ENCODE measurements at regions not wholly inside any gene's neighbourhood (a gene's known extent, or its start where the extent isn't known, plus 50 kb on each side); places are given as distances from the start of the nearest gene placed in this dataset.
A peak's percentile ranks its signal among the peaks of the same experiment; 100 is the strongest.
"Not testable (repeated sequence)": the region's sequence is repeated elsewhere in the genome, so short reads cannot be mapped to it uniquely, and the experiment has no call there.

GRCh38 chr5:104081232-104081631, 518.6 kb upstream of the NUDT12 start:
- H3K9me3 ChIP-seq (ENCODE audit: low read depth, low read length, poor library complexity, severe bottlenecking), result no peaks in the 10 kb centered on the region
- intact Hi-C loops (cut with micrococcal nuclease; ENCODE audit: unreplicated experiment), result no loop called here

DNA sequence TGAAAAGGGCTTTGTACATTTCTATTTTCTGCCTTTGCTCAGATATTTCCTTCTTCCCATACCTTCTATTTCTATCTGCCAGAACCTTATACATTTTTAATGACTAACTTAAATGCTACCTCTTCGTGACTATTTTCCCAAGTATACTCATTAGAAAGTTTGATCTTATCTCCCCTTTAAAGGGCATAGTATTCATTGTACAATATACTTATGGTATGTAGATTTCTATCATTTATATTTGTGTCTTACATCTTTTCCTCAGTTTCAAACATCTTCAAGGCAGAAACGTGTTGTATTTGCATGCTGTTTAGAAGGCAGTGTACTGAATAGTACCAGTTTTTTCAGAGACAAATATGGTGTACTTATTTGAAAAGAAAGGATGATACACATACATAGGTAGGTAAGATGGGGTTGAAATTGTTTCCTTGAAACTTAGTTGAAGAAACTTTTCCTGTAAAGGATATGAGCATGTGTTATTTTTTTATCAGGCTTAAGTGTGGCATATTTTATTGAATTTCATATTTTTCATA, 518.1 kb upstream of the NUDT12 start:
- CTCF ChIA-PET, result no interaction called here
- H3K4me3 ChIP-seq (ENCODE audit: low read depth, low read length, poor library complexity, severe bottlenecking), result no peak overlapping the region
- H3K27me3 ChIP-seq (replicated peaks; ENCODE audit: insufficient read depth, low read depth, low read length, poor library complexity), result no peaks in the 10 kb centered on the region
- POLR2A ChIA-PET (ENCODE audit: low non-redundant PET), result no interaction called here
- DNase-seq (ENCODE audit: low spot score), result no peak
- no peaks in the 10 kb centered on the region for H3K9me3 ChIP-seq (ENCODE audit: low read depth, low read length, poor library complexity, severe bottlenecking)
- no TSS peak for BruUV-seq (replicated peaks)
- TF ChIP-seq CTCF (conservative IDR thresholded peaks at IDR 0.05; ENCODE audit: low read depth, low read length), result no peak
- TF ChIP-seq EZH2 (IDR thresholded peaks at IDR 0.05; ENCODE audit: borderline replicate concordance, low read depth, low read length, poor library complexity, severe bottlenecking), result no peak
- H3K27ac ChIP-seq (ENCODE audit: low read depth, low read length, poor library complexity, severe bottlenecking), result no peak overlapping the region
- intact Hi-C loops (cut with micrococcal nuclease; ENCODE audit: unreplicated experiment), result no loop called here
- no peaks in the 10 kb centered on the region for H3K36me3 ChIP-seq (ENCODE audit: insufficient read depth, low read length, poor library complexity, severe bottlenecking)
- peaks cover 9% of the 10 kb centered on the region for H3K4me1 ChIP-seq (ENCODE audit: insufficient read depth, low read length, poor library complexity, severe bottlenecking)

More at GRCh38 chr5:104081232-104081631, 518.6 kb upstream of the NUDT12 start:
- no peak overlapping the region for H3K4me3 ChIP-seq (ENCODE audit: low read depth, low read length, poor library complexity, severe bottlenecking)
- no TSS peak for BruUV-seq (replicated peaks)
- H3K4me1 ChIP-seq (ENCODE audit: insufficient read depth, low read length, poor library complexity, severe bottlenecking), result peaks cover 9% of the 10 kb centered on the region
- no peak overlapping the region for H3K27ac ChIP-seq (ENCODE audit: low read depth, low read length, poor library complexity, severe bottlenecking)
- ChIA-PET CTCF (no interaction called here), POLR2A (ENCODE audit: low non-redundant PET) (no interaction called here)
- H3K27me3 ChIP-seq (replicated peaks; ENCODE audit: insufficient read depth, low read depth, low read length, poor library complexity), result no peaks in the 10 kb centered on the region
- TF ChIP-seq EZH2 (IDR thresholded peaks at IDR 0.05; ENCODE audit: borderline replicate concordance, low read depth, low read length, poor library complexity, severe bottlenecking), result no peak
- TF ChIP-seq CTCF (conservative IDR thresholded peaks at IDR 0.05; ENCODE audit: low read depth, low read length), result no peak
- peak; percentile 49 for DNase-seq (ENCODE audit: low spot score)
- no peaks in the 10 kb centered on the region for H3K36me3 ChIP-seq (ENCODE audit: insufficient read depth, low read length, poor library complexity, severe bottlenecking)

DNA sequence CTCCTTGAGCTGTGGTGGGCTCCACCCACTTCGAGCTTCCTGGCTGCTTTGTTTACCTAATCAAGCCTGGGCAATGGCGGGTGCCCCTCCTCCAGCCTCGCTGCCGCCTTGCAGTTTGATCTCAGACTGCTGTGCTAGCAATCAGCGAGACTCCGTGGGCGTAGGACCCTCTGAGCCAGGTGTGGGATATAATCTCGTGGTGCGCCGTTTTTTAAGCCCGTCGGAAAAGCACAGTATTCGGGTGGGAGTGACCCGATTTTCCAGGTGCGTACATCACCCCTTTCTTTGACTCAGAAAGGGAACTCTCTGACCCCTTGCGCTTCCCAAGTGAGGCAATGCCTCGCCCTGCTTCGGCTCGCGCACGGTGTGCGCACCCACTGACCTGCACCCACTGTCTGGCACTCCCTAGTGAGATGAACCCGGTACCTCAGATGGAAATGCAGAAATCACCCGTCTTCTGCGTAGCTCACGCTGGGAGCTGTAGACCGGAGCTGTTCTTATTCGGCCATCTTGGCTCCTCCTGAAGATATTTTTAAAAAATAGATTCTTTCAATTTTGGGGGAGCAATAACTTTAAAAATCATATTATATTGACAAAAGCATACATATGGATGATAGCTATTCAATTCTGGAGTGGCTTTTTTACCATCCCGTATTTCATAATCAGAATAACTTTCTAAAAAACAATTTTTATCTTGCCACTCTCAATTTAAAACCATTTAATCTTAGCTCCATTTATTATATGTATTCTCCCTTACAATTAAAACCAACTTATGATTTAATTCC, 517.5 kb upstream of the NUDT12 start:
- H3K4me1 ChIP-seq (ENCODE audit: insufficient read depth, low read length, poor library complexity, severe bottlenecking); H3K4me3 ChIP-seq (ENCODE audit: low read depth, low read length, poor library complexity, severe bottlenecking); BruUV-seq (replicated peaks); CTCF ChIA-PET; H3K27me3 ChIP-seq (replicated peaks; ENCODE audit: insufficient read depth, low read depth, low read length, poor library complexity); H3K36me3 ChIP-seq (ENCODE audit: insufficient read depth, low read length, poor library complexity, severe bottlenecking); H3K9me3 ChIP-seq (ENCODE audit: low read depth, low read length, poor library complexity, severe bottlenecking); POLR2A ChIA-PET (ENCODE audit: low non-redundant PET); intact Hi-C loops (cut with micrococcal nuclease; ENCODE audit: unreplicated experiment); H3K27ac ChIP-seq (ENCODE audit: low read depth, low read length, poor library complexity, severe bottlenecking); DNase-seq (ENCODE audit: low spot score): not testable (repeated sequence)

DNA sequence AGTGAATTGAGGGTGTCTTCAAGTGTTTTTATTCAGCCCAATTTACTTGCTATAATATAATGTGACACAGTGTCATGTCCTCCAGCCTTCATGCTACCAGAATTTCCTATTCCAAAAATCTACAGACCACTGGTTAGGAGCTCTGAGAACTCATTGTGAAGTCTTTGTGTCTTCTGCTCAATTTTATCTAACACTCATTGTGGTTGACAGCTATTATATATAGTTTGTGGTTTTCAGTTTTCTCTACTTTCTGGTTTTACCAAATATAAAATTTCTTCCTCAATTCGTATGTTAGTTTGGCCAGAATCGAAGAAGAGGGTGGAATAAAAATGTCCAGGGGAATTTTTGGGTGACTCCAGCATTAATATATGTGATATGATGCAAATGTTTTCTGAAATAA, 509.3 kb upstream of the NUDT12 start:
- BruUV-seq (replicated peaks), result no TSS peak
- no peaks in the 10 kb centered on the region for H3K4me1 ChIP-seq (ENCODE audit: insufficient read depth, low read length, poor library complexity, severe bottlenecking)
- CTCF ChIA-PET, result no interaction called here
- POLR2A ChIA-PET (ENCODE audit: low non-redundant PET), result no interaction called here
- H3K4me3 ChIP-seq (ENCODE audit: low read depth, low read length, poor library complexity, severe bottlenecking), result no peak overlapping the region
- no peak for DNase-seq (ENCODE audit: low spot score)
- H3K27ac ChIP-seq (ENCODE audit: low read depth, low read length, poor library complexity, severe bottlenecking), result no peak overlapping the region
- TF ChIP-seq CTCF (conservative IDR thresholded peaks at IDR 0.05; ENCODE audit: low read depth, low read length), result no peak
- no peak for TF ChIP-seq EZH2 (IDR thresholded peaks at IDR 0.05; ENCODE audit: borderline replicate concordance, low read depth, low read length, poor library complexity, severe bottlenecking)
- H3K27me3 ChIP-seq (replicated peaks; ENCODE audit: insufficient read depth, low read depth, low read length, poor library complexity), result no peaks in the 10 kb centered on the region
- intact Hi-C loops (cut with micrococcal nuclease; ENCODE audit: unreplicated experiment), result no loop called here
- no peaks in the 10 kb centered on the region for H3K36me3 ChIP-seq (ENCODE audit: insufficient read depth, low read length, poor library complexity, severe bottlenecking)
- H3K9me3 ChIP-seq (ENCODE audit: low read depth, low read length, poor library complexity, severe bottlenecking), result no peaks in the 10 kb centered on the region

All from A673 (cell line).